ENCODE measurements at regions not wholly inside any gene's neighbourhood (a gene's known extent, or its start where the extent isn't known, plus 50 kb on each side); places are given as distances from the start of the nearest gene placed in this dataset.

DNA sequence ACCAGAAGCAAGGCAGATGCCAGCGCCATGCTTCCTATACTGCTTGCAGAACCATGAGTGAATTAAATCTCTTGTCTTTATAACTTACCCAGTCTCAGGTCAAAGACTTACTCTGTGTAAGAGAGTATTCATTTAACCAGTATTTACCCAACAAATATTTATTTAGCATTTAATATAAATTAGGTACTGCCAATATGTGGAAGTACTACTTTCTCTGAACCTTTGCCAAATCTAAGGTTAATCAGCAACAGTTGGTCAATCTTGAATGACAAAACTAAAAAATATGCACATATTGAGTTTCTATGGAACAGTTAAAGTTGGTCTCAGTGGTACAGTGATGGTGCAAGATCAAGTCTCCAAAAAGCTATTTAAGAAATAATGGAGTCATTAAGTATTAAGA, 155.9 kb upstream of the CCNG1 start:
- H3K36me3 ChIP-seq (ENCODE audit: control insufficient read depth in 2 of 2, extremely low read depth in 1 of 2, insufficient read depth in 2 of 2, low read length in 2 of 2), result no peaks in the 10 kb centered on the region
- no peak for TF ChIP-seq POLR2AphosphoS5 (IDR thresholded peaks at IDR 0.05; ENCODE audit: insufficient read depth, low read depth, low read length)
- TF ChIP-seq, protein P1, sequence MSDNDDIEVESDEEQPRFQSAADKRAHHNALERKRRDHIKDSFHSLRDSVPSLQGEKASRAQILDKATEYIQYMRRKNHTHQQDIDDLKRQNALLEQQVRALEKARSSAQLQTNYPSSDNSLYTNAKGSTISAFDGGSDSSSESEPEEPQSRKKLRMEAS (IDR thresholded peaks at IDR 0.05; ENCODE audit: insufficient read depth, insufficient read length), result no peak
- no peak for TF ChIP-seq JUN (IDR thresholded peaks at IDR 0.05; ENCODE audit: borderline replicate concordance, insufficient read depth, insufficient read length, low read depth)
- TF ChIP-seq EZH2 (IDR thresholded peaks at IDR 0.05; ENCODE audit: borderline replicate concordance, low read depth, low read length, severe bottlenecking), result no peak
- TF ChIP-seq FOS (IDR thresholded peaks at IDR 0.05; ENCODE audit: borderline replicate concordance, insufficient read depth, low read length), result no peak
- TF ChIP-seq MYC (IDR thresholded peaks at IDR 0.05; ENCODE audit: low read depth, low read length), result no peak
- TF ChIP-seq POLR2A (IDR thresholded peaks at IDR 0.05; ENCODE audit: low read depth, low read length), result no peak
- TF ChIP-seq, protein P2, sequence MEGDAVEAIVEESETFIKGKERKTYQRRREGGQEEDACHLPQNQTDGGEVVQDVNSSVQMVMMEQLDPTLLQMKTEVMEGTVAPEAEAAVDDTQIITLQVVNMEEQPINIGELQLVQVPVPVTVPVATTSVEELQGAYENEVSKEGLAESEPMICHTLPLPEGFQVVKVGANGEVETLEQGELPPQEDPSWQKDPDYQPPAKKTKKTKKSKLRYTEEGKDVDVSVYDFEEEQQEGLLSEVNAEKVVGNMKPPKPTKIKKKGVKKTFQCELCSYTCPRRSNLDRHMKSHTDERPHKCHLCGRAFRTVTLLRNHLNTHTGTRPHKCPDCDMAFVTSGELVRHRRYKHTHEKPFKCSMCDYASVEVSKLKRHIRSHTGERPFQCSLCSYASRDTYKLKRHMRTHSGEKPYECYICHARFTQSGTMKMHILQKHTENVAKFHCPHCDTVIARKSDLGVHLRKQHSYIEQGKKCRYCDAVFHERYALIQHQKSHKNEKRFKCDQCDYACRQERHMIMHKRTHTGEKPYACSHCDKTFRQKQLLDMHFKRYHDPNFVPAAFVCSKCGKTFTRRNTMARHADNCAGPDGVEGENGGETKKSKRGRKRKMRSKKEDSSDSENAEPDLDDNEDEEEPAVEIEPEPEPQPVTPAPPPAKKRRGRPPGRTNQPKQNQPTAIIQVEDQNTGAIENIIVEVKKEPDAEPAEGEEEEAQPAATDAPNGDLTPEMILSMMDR (IDR thresholded peaks at IDR 0.05; ENCODE audit: extremely low read depth in 1 of 2, insufficient read depth in 1 of 2, low read depth in 1 of 2, low read length in 2 of 2), result no peak
- TF ChIP-seq GATA2 (IDR thresholded peaks at IDR 0.05; ENCODE audit: insufficient read depth, insufficient read length, low read depth, low read length), result no peak
- no TSS peak for BruUV-seq (replicated peaks)
- H3K9ac ChIP-seq (replicated peaks; ENCODE audit: extremely low read depth, insufficient read depth, low read length), result no peak overlapping the region
- H3K4me3 ChIP-seq (replicated peaks in 1 of 3; ENCODE audit: insufficient read depth in 1 of 3, low read depth in 1 of 3, low read length in 3 of 3), result no peak overlapping the region
- no peaks in the 10 kb centered on the region for H3K9me1 ChIP-seq (replicated peaks; ENCODE audit: control insufficient read depth, extremely low read depth, insufficient read depth, low read length)
- no peaks in the 10 kb centered on the region for H3K9me3 ChIP-seq (replicated peaks; ENCODE audit: control insufficient read depth, insufficient read depth, low read length)
- no peak for FAIRE-seq
- no peak overlapping the region for H2AFZ ChIP-seq (ENCODE audit: low read depth, low read length)
- POLR2A ChIA-PET, result no interaction called here
- dilution Hi-C loops (cut with MboI; ENCODE audit: extremely low pct_ligation_motif_present, low sequenced_read_pairs) (no loop called here), intact Hi-C loops (cut with micrococcal nuclease) (no loop called here)
- no peak for DNase-seq (ENCODE audit: low read depth, low spot score)
- no peaks in the 10 kb centered on the region for H4K20me1 ChIP-seq (replicated peaks; ENCODE audit: control insufficient read depth, extremely low read depth, insufficient read depth, low read length)
- no peak overlapping the region for H3K27ac ChIP-seq (ENCODE audit: insufficient read depth, low read depth, low read length)
- CTCF ChIA-PET, result no interaction called here
- H3K27me3 ChIP-seq (ENCODE audit: control insufficient read depth in 2 of 2, insufficient read depth in 2 of 2, low read length in 2 of 2), result no peaks in the 10 kb centered on the region
- no peaks in the 10 kb centered on the region for H3K79me2 ChIP-seq (ENCODE audit: control insufficient read depth, insufficient read depth, low read length)
- no peaks in the 10 kb centered on the region for H3K4me1 ChIP-seq (ENCODE audit: control insufficient read depth, extremely low read depth, insufficient read depth, low read length)
- no peak overlapping the region for H3K4me2 ChIP-seq (ENCODE audit: insufficient read depth, low read length)

Measured in endothelial cell of umbilical vein (primary cell).